ENCODE measurements at regions not wholly inside any gene's neighbourhood (a gene's known extent, or its start where the extent isn't known, plus 50 kb on each side); places are given as distances from the start of the nearest gene placed in this dataset.

GRCh38 chr6:167754691-167755090 is 72.0 kb upstream of the AFDN start:
- Mint-ChIP-seq H3K4me3 (no peak overlapping the region), H3K36me3 (ENCODE audit: low read depth) (no peaks in the 10 kb centered on the region; the same call in 2 of the 3 replicates), H3K27ac (no peak overlapping the region), H3K4me1 (peaks cover 16% of the 10 kb centered on the region), H3K9me3 (no peaks in the 10 kb centered on the region; the same call in 1 of the 3 replicates), H3K27me3 (ENCODE audit: insufficient read depth, low read depth, poor library complexity) (peaks cover 11% of the 10 kb centered on the region)
- Histone ChIP-seq H3K27me3 (ENCODE audit: insufficient read depth) (no peaks in the 10 kb centered on the region), H3F3A (replicated peaks; ENCODE audit: low read depth) (no peaks in the 10 kb centered on the region), H3K4me3 (no peak overlapping the region), H3K4me1 (ENCODE audit: insufficient read depth) (no peaks in the 10 kb centered on the region), H3K36me3 (ENCODE audit: insufficient read depth) (no peaks in the 10 kb centered on the region), H3K9me2 (ENCODE audit: insufficient read depth) (peaks cover 7% of the 10 kb centered on the region), H3K4me2 (no peak overlapping the region), H4K20me1 (replicated peaks; ENCODE audit: insufficient read depth) (no peaks in the 10 kb centered on the region), H3K27ac (ENCODE audit: low read depth) (no peak overlapping the region), H3K79me2 (replicated peaks; ENCODE audit: insufficient read depth) (no peaks in the 10 kb centered on the region), H2AFZ (no peak overlapping the region)
- TF ChIP-seq ZNF462 (CRISPR knock-in tag; IDR thresholded peaks at IDR 0.05) (no peak), ZNF331 (CRISPR knock-in tag; IDR thresholded peaks at IDR 0.05; ENCODE audit: low read depth) (no peak), EZH2 (IDR thresholded peaks at IDR 0.05; ENCODE audit: low read depth, unreplicated experiment) (no peak), CTCF (conservative IDR thresholded peaks at IDR 0.05; ENCODE audit: low read depth in 2 of 2) (no peak), STAT1 (IDR thresholded peaks at IDR 0.05; ENCODE audit: unreplicated experiment) (no peak), NANOG (IDR thresholded peaks at IDR 0.05; ENCODE audit: borderline replicate concordance) (no peak), CREB1 (CRISPR knock-in tag; IDR thresholded peaks at IDR 0.05; ENCODE audit: low read depth) (no peak), EZH2phosphoT487 (IDR thresholded peaks at IDR 0.05; ENCODE audit: unreplicated experiment) (no peak), JUNB (IDR thresholded peaks at IDR 0.05; ENCODE audit: unreplicated experiment) (no peak), ETS1 (IDR thresholded peaks at IDR 0.05) (no peak), POLR2AphosphoS5 (IDR thresholded peaks at IDR 0.05; ENCODE audit: low read depth) (no peak), REST (IDR thresholded peaks at IDR 0.05; ENCODE audit: unreplicated experiment) (no peak)
- no peak for DNase-seq (ENCODE audit: low spot score)
- ATAC-seq, result no peak
